Panc1 (cell line): ENCODE measurements at regions not wholly inside any gene's neighbourhood (a gene's known extent, or its start where the extent isn't known, plus 50 kb on each side); places are given as distances from the start of the nearest gene placed in this dataset.

Experiments
- ATAC-seq: fragments of 200-7000 bp; cut with Tn5 transposase; 2 replicates; pipeline ENCODE4 v1.9.1; 2020; ENCODE audit warnings: mild to moderate bottlenecking, moderate library complexity
- BruUV-seq: library from RNA; stranded (reverse); fragments of 400-500 nt; replicated peaks from 2 replicates; lab custom pipeline; 2021; lab: Mats Ljungman, UMichigan
- CTCF ChIA-PET: fragments of 300-600 bp; sonication (Branson Sonifier 250); formaldehyde crosslinking; loops from one replicate; lab custom pipeline; 2022; ENCODE audit warnings: antibody characterized with exemption; lab: Charles Lee
- POLR2A ChIA-PET: fragments of 300-600 bp; sonication (Branson Sonifier 250); formaldehyde crosslinking; loops from one replicate; lab custom pipeline; 2022; ENCODE audit warnings: antibody characterized with exemption; lab: Charles Lee
- DNase-seq: peaks from one replicate; pipeline ENCODE4 v3.0.0-alpha.2; 2010; ENCODE audit warnings: low read depth, low spot score
- H3K27ac ChIP-seq: 2 replicates; pipeline ENCODE4 v1.5.1; 2011; ENCODE audit warnings: mild to moderate bottlenecking, low read length, inconsistent platforms
- H3K27me3 ChIP-seq: fragments of 200-500 bp; sonication (Bioruptor generic); 2 replicates; pipeline ENCODE4 v1.6.0; 2014; ENCODE audit warnings: low read length, inconsistent platforms; ENCODE audit not compliant: control insufficient read depth, insufficient read depth
- H3K36me3 ChIP-seq: fragments of 200-500 bp; sonication (Bioruptor generic); 2 replicates; pipeline ENCODE4 v1.5.1; 2014; ENCODE audit warnings: inconsistent platforms, mild to moderate bottlenecking, low read length, moderate library complexity; ENCODE audit not compliant: control insufficient read depth, insufficient read depth
- H3K4me1 ChIP-seq: 2 replicates; pipeline ENCODE4 v1.5.1; 2011; ENCODE audit warnings: inconsistent platforms, mild to moderate bottlenecking, low read length, moderate library complexity; ENCODE audit not compliant: control insufficient read depth, insufficient read depth
- H3K4me3 ChIP-seq, 2 experiments: 2 replicates each; pipeline ENCODE4 v1.5.1; 2011 to 2012; ENCODE audit warnings: low read depth in 2 of 2, low read length in 2 of 2, mild to moderate bottlenecking in 2 of 2, inconsistent platforms in 1 of 2, moderate library complexity in 1 of 2
- H3K9me3 ChIP-seq: fragments of 200-500 bp; sonication (Bioruptor generic); 2 replicates; pipeline ENCODE4 v1.5.1; 2014; ENCODE audit warnings: low read depth, mild to moderate bottlenecking, inconsistent platforms, low read length, moderate library complexity; ENCODE audit not compliant: control insufficient read depth, insufficient read depth
- CTCF ChIP-seq: fragments of 450-650 bp; IDR thresholded peaks from 2 replicates; pipeline ENCODE4 v1.5.1; 2017; ENCODE audit warnings: mild to moderate bottlenecking
- POLR2AphosphoS5 ChIP-seq: IDR thresholded peaks from 2 replicates; pipeline ENCODE4 v1.6.1; 2012; ENCODE audit warnings: mild to moderate bottlenecking, low read depth, low read length, moderate library complexity
- REST ChIP-seq, 2 experiments: IDR thresholded peaks; 2 replicates each; pipeline ENCODE4 v1.6.1; 2011 to 2012; ENCODE audit warnings: low read depth in 2 of 2, control low read depth in 1 of 2, low read length in 1 of 2, mild to moderate bottlenecking in 1 of 2, moderate library complexity in 1 of 2; ENCODE audit not compliant: insufficient read depth in 1 of 2
- SIN3A ChIP-seq: IDR thresholded peaks from 2 replicates; pipeline ENCODE4 v1.6.1; 2012; ENCODE audit warnings: low read depth, mild to moderate bottlenecking, low read length, moderate library complexity, borderline replicate concordance; ENCODE audit not compliant: insufficient read depth
- TCF7L2 ChIP-seq: IDR thresholded peaks from 2 replicates; pipeline ENCODE4 v1.6.1; 2011; ENCODE audit warnings: mild to moderate bottlenecking, low read depth, low read length, inconsistent platforms
- in situ Hi-C: cut with HindIII; loops from 2 replicates; pipeline ENCODE4 v1.10.0; 2016; ENCODE audit warnings: low sequenced_read_pairs, low pct_unique_long_range_greater_than_20kb
- intact Hi-C: fragments of 100-400 bp; cut with micrococcal nuclease; formaldehyde crosslinking; loops from one replicate; pipeline ENCODE4 v1.10.0; 2022; ENCODE audit not compliant: unreplicated experiment

GRCh38 chr11:11032066-11032465, 174.2 kb upstream of the ZBED5 start:
- ATAC-seq (no peak), DNase-seq (no peak)
- Histone ChIP-seq H3K27ac (no peak overlapping the region), H3K36me3 (no peaks in the 10 kb centered on the region), H3K27me3 (no peaks in the 10 kb centered on the region), H3K4me3 (no peak overlapping the region), H3K4me1 (0 out of 2 replicates have a peak, but pooled peaks cover 2% of the 10 kb centered on the region), H3K9me3 (no peaks in the 10 kb centered on the region)
- TF ChIP-seq SIN3A = no peak
- TF ChIP-seq REST (IDR thresholded peaks at IDR 0.05; ENCODE audit: insufficient read depth in 1 of 2, low read depth in 2 of 2, low read length in 1 of 2) = no peak
- no peak for TF ChIP-seq TCF7L2
- TF ChIP-seq POLR2AphosphoS5 = no peak
- no peak for TF ChIP-seq CTCF
- intact Hi-C loops = loop anchor here (10.0 kb wide), 2 partner anchors 123 to 233 kb away; no protein-coding TSS in a partner anchor
- POLR2A ChIA-PET = no interaction called here
- CTCF ChIA-PET = no interaction called here
- in situ Hi-C loops = no loop called here
- no TSS peak for BruUV-seq

GRCh38 chr11:11029027-11029426, 171.2 kb upstream of the ZBED5 start:
- in situ Hi-C loops = no loop called here
- CTCF ChIA-PET = interaction anchor here (1.6 to 3.4 kb wide), 3 partner anchors 95 to 759 kb away, joined by 9 to 24 read pairs (median 13); no protein-coding TSS in a partner anchor
- no TSS peak for BruUV-seq
- ATAC-seq (no peak), DNase-seq (no peak)
- H3K4me1 ChIP-seq = 0 out of 2 replicates have a peak, but pooled peaks cover 5% of the 10 kb centered on the region
- no peak for TF ChIP-seq SIN3A
- no peak for TF ChIP-seq TCF7L2
- TF ChIP-seq CTCF = no peak
- no peak for TF ChIP-seq POLR2AphosphoS5
- TF ChIP-seq REST (IDR thresholded peaks at IDR 0.05; ENCODE audit: insufficient read depth in 1 of 2, low read depth in 2 of 2, low read length in 1 of 2) = no peak
- H3K36me3 ChIP-seq = no peaks in the 10 kb centered on the region
- intact Hi-C loops = loop anchor here (2.0 kb wide), 1 partner anchor 758 kb away; no protein-coding TSS in a partner anchor
- H3K9me3 ChIP-seq = no peaks in the 10 kb centered on the region
- POLR2A ChIA-PET = interaction anchor here (0.6 kb wide), 1 partner anchor 601 kb away, joined by 3 read pairs; no protein-coding TSS in a partner anchor
- H3K4me3 ChIP-seq = no peak overlapping the region
- no peaks in the 10 kb centered on the region for H3K27me3 ChIP-seq
- no peak overlapping the region for H3K27ac ChIP-seq
